Naive thymus-derived CD4-positive, alpha-beta T cell (primary cell): ENCODE measurements at regions not wholly inside any gene's neighbourhood (a gene's known extent, or its start where the extent isn't known, plus 50 kb on each side); places are given as distances from the start of the nearest gene placed in this dataset.

Source experiments
- ATAC-seq: fragments of 150-1000 bp; cut with Tn5 transposase; 2 replicates; pipeline ENCODE4 v1.10.0; 2021; ENCODE audit warnings: mild to moderate bottlenecking, moderate library complexity
- CTCF ChIA-PET: fragments of 350-600 bp; sonication (Branson Sonifier 250); formaldehyde crosslinking; loops from one replicate; lab custom pipeline; 2021; ENCODE audit warnings: antibody characterized with exemption; lab: Charles Lee
- POLR2A ChIA-PET: fragments of 350-600 bp; sonication (Branson Sonifier 250); formaldehyde crosslinking; loops from one replicate; lab custom pipeline; 2021; ENCODE audit warnings: antibody characterized with exemption, inconsistent platforms; lab: Charles Lee
- DNase-seq, 9 donors: peaks; one replicate each; pipeline versions ENCODE4 v3.0.0 to v3.0.0-alpha.2; 2020 to 2022; ENCODE audit warnings: mixed read lengths in 1 of 9
- H3K27ac ChIP-seq: one replicate; pipeline ENCODE4 v1.7.0; 2013; ENCODE audit warnings: mild to moderate bottlenecking, low read depth, low read length, moderate library complexity
- H3K27me3 ChIP-seq, 2 donors: one replicate each; pipeline ENCODE4 v1.7.0; 2013; ENCODE audit warnings: low read length in 2 of 2, mild to moderate bottlenecking in 2 of 2, moderate library complexity in 2 of 2; ENCODE audit not compliant: control insufficient read depth in 2 of 2, insufficient read depth in 2 of 2
- H3K36me3 ChIP-seq, 3 experiments: 1 replicate in 2 of 3; 2 replicates in 1 of 3; pipeline ENCODE4 v1.7.0; 2013; ENCODE audit warnings: low read length in 3 of 3, mild to moderate bottlenecking in 3 of 3, moderate library complexity in 1 of 3; ENCODE audit not compliant: insufficient read depth in 3 of 3, control insufficient read depth in 2 of 3
- H3K4me1 ChIP-seq, 2 donors: one replicate each; pipeline ENCODE4 v1.7.0; 2013; ENCODE audit warnings: low read length in 2 of 2, mild to moderate bottlenecking in 2 of 2, moderate library complexity in 1 of 2; ENCODE audit not compliant: control insufficient read depth in 2 of 2, insufficient read depth in 2 of 2
- H3K4me3 ChIP-seq: 2 replicates; pipeline ENCODE4 v1.7.0; 2013; ENCODE audit warnings: mild to moderate bottlenecking, low read length
- H3K9me3 ChIP-seq, 3 experiments: 1 replicate in 2 of 3; 2 replicates in 1 of 3; pipeline ENCODE4 v1.7.0; 2013; ENCODE audit warnings: low read length in 3 of 3; ENCODE audit not compliant: control insufficient read depth in 2 of 3
- H3K27ac Mint-ChIP-seq, 9 donors: one replicate each; pipeline ENCODE4 v1.8.0; 2020 to 2022; ENCODE audit warnings: mixed read lengths in 9 of 9, mild to moderate bottlenecking in 8 of 9, moderate library complexity in 5 of 9, inconsistent platforms in 2 of 9
- H3K27me3 Mint-ChIP-seq, 5 donors: one replicate each; pipeline ENCODE4 v1.8.0; 2021 to 2022; ENCODE audit warnings: mixed read lengths in 5 of 5, mild to moderate bottlenecking in 1 of 5
- H3K36me3 Mint-ChIP-seq, 5 donors: one replicate each; pipeline ENCODE4 v1.8.0; 2020 to 2022; ENCODE audit warnings: mixed read lengths in 5 of 5, mild to moderate bottlenecking in 3 of 5, inconsistent platforms in 1 of 5
- H3K4me1 Mint-ChIP-seq, 7 donors: one replicate each; pipeline ENCODE4 v1.8.0; 2020 to 2022; ENCODE audit warnings: mixed read lengths in 7 of 7, mild to moderate bottlenecking in 3 of 7, inconsistent platforms in 1 of 7
- H3K4me3 Mint-ChIP-seq, 10 donors: one replicate each; pipeline ENCODE4 v1.8.0; 2020 to 2022; ENCODE audit warnings: mild to moderate bottlenecking in 10 of 10, mixed read lengths in 10 of 10, moderate library complexity in 6 of 10, inconsistent platforms in 2 of 10
- H3K9me3 Mint-ChIP-seq, 11 donors: one replicate each; pipeline ENCODE4 v1.8.0; 2020 to 2022; ENCODE audit warnings: mixed read lengths in 11 of 11, mild to moderate bottlenecking in 4 of 11, inconsistent platforms in 1 of 11, moderate library complexity in 1 of 11
- intact Hi-C, 2 donors: fragments of 100-400 bp; cut with micrococcal nuclease; formaldehyde crosslinking; loops; one replicate each; pipeline ENCODE4 v1.15.1; 2023

DNA sequence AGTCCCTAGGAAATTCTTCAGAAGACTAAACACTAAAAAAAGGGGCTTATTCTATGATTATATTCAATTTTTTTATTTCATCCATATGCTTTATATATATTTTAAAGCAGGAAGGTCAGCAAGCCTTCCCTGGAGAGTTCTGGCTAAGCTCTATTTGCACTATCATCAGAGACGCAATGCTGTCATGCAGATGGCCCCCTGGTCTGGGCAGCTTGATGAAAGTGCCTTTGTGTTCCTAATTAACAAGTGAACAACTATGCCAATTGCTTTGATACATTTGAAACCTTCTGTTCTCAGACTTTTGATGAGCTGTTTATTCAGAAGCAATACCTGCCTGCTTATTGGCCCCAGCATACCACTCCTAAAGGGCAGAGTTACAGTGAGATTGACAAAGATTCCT lies 1344.6 kb downstream of the OLFM4 start:
- intact Hi-C loops = no loop called here
- Histone ChIP-seq H3K4me1 (no peaks in the 10 kb centered on the region), H3K36me3 (no peaks in the 10 kb centered on the region), H3K4me3 (no peak overlapping the region), H3K27ac (no peak overlapping the region), H3K9me3 (no peaks in the 10 kb centered on the region), H3K27me3 (no peaks in the 10 kb centered on the region)
- ATAC-seq (no peak), DNase-seq (no peak)
- no peak overlapping the region for H3K4me3 Mint-ChIP-seq
- H3K9me3 Mint-ChIP-seq = peaks cover 3 to 31% (median 12%) of the 10 kb centered on the region in 11 donors
- CTCF ChIA-PET = no interaction called here
- H3K4me1 Mint-ChIP-seq = no peaks in the 10 kb centered on the region
- no peaks in the 10 kb centered on the region for H3K27me3 Mint-ChIP-seq
- POLR2A ChIA-PET = no interaction called here
- peaks cover 0 to 3% (median 0%) of the 10 kb centered on the region in 5 donors for H3K36me3 Mint-ChIP-seq
- H3K27ac Mint-ChIP-seq = no peak overlapping the region

DNA sequence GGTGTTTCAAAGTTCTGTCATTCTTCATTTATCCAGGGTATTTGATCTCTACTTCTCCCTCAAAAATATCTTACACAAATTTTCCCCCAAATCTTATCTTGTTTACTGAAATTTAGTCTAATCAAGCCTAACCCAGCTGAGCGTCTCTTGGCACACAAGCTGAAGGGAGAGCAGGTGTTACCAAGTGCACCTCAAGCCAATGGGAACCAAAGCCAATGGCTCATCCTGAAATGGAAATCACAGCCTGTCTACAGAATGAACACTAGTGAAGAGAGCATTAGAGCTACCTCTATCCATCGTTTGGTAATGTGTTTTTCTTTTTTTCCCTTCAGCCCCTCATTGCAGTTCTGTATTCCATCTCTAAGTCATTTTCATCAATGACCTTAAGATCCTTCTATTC lies 1350.8 kb downstream of the OLFM4 start:
- H3K27me3 ChIP-seq = no peaks in the 10 kb centered on the region
- POLR2A ChIA-PET = no interaction called here
- DNase-seq (no peak), ATAC-seq (no peak)
- peaks cover 3 to 34% (median 15%) of the 10 kb centered on the region in 11 donors for H3K9me3 Mint-ChIP-seq
- peak overlapping the region in 1 of 9 donors; percentile 9 for H3K27ac Mint-ChIP-seq
- peaks cover 0 to 3% (median 0%) of the 10 kb centered on the region in 5 donors for H3K36me3 Mint-ChIP-seq
- intact Hi-C loops = no loop called here
- no peak overlapping the region for H3K27ac ChIP-seq
- H3K4me3 Mint-ChIP-seq = no peak overlapping the region
- H3K27me3 Mint-ChIP-seq = no peaks in the 10 kb centered on the region
- H3K4me3 ChIP-seq = no peak overlapping the region
- CTCF ChIA-PET = no interaction called here
- peaks cover 0 to 3% (median 3%) of the 10 kb centered on the region in 3 experiments for H3K9me3 ChIP-seq
- no peaks in the 10 kb centered on the region for H3K36me3 ChIP-seq
- H3K4me1 Mint-ChIP-seq = no peaks in the 10 kb centered on the region
- H3K4me1 ChIP-seq = no peaks in the 10 kb centered on the region

DNA sequence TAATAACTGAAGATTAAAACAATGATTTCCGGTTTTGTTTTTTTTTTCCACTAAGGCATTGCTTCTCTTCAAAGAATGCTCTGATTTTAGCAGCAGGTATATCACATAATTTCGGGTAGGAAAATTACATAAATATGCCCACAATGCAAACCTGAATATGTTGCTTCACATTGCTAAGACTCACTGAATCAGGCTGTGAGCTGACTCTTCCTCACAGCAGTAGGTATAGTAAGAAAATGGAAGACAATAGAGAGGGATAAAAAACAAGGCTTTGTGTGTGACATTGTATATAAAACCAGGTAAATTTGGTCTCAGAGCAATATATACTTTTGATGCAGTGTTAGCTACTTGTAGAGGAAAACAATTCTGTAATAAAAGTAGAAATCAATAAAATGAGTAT lies 1355.0 kb downstream of the OLFM4 start:
- Mint-ChIP-seq H3K27ac (no peak overlapping the region), H3K27me3 (no peaks in the 10 kb centered on the region), H3K9me3 (peaks cover 0 to 42% (median 12%) of the 10 kb centered on the region in 11 donors), H3K4me3 (no peak overlapping the region), H3K36me3 (no peaks in the 10 kb centered on the region), H3K4me1 (no peaks in the 10 kb centered on the region)
- CTCF ChIA-PET = no interaction called here
- no peaks in the 10 kb centered on the region for H3K36me3 ChIP-seq
- no peak for ATAC-seq
- POLR2A ChIA-PET = no interaction called here
- H3K27ac ChIP-seq = no peak overlapping the region
- intact Hi-C loops = no loop called here
- no peak for DNase-seq
- H3K9me3 ChIP-seq = peaks cover 0 to 3% (median 3%) of the 10 kb centered on the region in 3 experiments
- H3K27me3 ChIP-seq = no peaks in the 10 kb centered on the region
- H3K4me1 ChIP-seq = no peaks in the 10 kb centered on the region
- H3K4me3 ChIP-seq = no peak overlapping the region

DNA sequence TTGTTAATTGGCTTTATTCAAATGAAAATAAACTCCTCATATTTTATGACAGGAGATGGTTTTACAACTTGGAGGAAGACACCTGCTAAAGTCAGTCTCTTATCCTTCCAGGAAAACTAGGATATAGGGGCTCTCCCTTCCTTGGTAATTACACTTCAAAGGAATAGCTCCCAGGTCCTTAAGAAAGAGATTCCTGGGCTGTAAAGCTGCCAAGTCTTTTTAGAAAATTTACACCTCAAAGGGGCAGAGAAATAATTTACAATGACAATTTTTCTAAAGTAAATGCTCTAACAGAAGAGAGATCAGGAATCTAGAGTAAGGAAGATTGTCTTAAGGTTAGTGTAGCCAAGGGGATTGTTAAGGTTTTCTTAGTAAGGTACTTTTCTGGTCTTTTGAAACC lies 1359.0 kb downstream of the OLFM4 start:
- Histone ChIP-seq H3K36me3 (no peaks in the 10 kb centered on the region), H3K27me3 (no peaks in the 10 kb centered on the region), H3K4me1 (no peaks in the 10 kb centered on the region), H3K27ac (no peak overlapping the region), H3K4me3 (no peak overlapping the region), H3K9me3 (no peaks in the 10 kb centered on the region)
- Mint-ChIP-seq H3K4me3 (no peak overlapping the region), H3K27ac (no peak overlapping the region), H3K27me3 (no peaks in the 10 kb centered on the region), H3K4me1 (no peaks in the 10 kb centered on the region), H3K36me3 (no peaks in the 10 kb centered on the region), H3K9me3 (peaks cover 0 to 28% (median 9%) of the 10 kb centered on the region in 11 donors)
- POLR2A ChIA-PET = no interaction called here
- DNase-seq (no peak), ATAC-seq (no peak)
- CTCF ChIA-PET = no interaction called here
- intact Hi-C loops = no loop called here

DNA sequence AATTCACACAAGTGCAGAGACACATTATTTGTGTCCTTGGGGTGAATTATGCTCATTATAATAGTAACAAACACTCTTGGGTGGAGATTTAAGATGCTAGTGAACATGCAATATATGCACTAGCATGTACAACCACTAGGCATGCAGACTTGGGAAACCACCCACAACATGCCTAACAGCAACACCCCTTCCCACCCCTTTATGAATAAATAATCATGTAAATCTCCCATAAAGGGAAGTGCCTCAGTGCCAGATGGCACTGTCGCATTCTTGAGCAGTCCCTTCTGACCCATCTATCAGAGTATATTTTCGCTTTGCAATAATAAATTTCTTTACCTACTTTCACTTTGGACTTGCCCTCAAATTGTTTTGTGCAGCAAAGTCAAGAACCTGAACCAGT lies 1362.2 kb downstream of the OLFM4 start:
- Histone ChIP-seq H3K36me3 (no peaks in the 10 kb centered on the region), H3K27ac (no peak overlapping the region), H3K4me3 (no peak overlapping the region), H3K27me3 (no peaks in the 10 kb centered on the region), H3K9me3 (no peaks in the 10 kb centered on the region), H3K4me1 (no peaks in the 10 kb centered on the region)
- no peak for DNase-seq
- no peaks in the 10 kb centered on the region for H3K36me3 Mint-ChIP-seq
- H3K27me3 Mint-ChIP-seq = no peaks in the 10 kb centered on the region
- H3K4me3 Mint-ChIP-seq = no peak overlapping the region
- no peaks in the 10 kb centered on the region for H3K4me1 Mint-ChIP-seq
- peaks cover 0 to 23% (median 10%) of the 10 kb centered on the region in 11 donors for H3K9me3 Mint-ChIP-seq
- ATAC-seq = no peak
- H3K27ac Mint-ChIP-seq = no peak overlapping the region
- CTCF ChIA-PET = no interaction called here
- POLR2A ChIA-PET = no interaction called here
- intact Hi-C loops = no loop called here

DNA sequence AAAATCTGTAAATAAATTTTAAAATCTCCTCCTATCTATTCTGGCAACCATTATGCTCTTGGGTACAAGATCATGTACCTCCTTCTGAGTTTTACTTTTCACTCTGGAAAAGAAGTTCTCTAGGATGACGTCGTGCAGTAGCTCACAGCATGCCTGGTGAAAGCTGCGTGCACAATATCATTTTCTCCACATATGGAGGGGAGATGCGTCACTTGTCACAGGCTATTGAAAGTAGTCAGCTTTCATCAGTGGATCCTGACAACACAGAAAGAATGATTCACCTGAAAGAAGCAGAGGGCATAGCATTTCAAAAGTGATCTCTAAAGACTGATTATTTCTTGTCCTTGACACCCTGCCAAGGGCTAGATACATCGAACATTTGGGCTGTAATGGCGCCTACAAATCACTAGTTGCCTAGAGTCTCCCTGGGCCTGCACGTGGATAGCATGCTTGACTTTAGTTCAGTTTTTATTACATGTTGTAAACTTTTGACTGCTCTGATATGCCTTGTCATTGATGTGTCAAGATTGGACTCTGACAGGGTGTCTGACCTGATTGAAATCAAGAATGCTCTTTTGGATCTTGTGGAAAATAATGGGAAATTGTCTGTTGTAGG lies 1365.6 kb downstream of the OLFM4 start:
- Histone ChIP-seq H3K36me3 (no peaks in the 10 kb centered on the region), H3K9me3 (no peaks in the 10 kb centered on the region), H3K27me3 (no peaks in the 10 kb centered on the region), H3K4me3 (no peak overlapping the region), H3K27ac (no peak overlapping the region), H3K4me1 (no peaks in the 10 kb centered on the region)
- Mint-ChIP-seq H3K27me3 (no peaks in the 10 kb centered on the region), H3K9me3 (peaks cover 0 to 18% (median 10%) of the 10 kb centered on the region in 11 donors), H3K36me3 (no peaks in the 10 kb centered on the region), H3K4me1 (no peaks in the 10 kb centered on the region), H3K4me3 (no peak overlapping the region), H3K27ac (no peak overlapping the region)
- CTCF ChIA-PET = no interaction called here
- ATAC-seq = no peak
- POLR2A ChIA-PET = no interaction called here
- no peak for DNase-seq
- intact Hi-C loops = no loop called here

DNA sequence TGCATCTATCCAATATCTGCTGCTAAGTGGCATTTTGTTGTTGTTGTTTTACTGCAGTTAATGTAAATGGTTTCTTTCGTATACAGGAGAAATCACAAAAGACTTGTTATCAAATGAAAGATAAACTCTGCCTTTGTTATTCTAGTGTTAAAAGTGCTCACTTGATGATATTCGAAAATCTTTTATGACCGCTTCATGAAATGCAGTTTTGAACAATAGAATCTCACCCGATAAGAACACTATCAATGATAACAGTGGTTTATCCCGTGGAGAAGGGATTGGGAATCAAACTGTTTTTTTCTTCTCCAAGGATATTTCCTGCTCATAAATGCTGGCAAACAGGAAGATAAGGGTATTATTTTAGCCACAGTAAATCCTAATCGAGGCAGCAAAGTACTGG lies 1366.3 kb downstream of the OLFM4 start:
- Mint-ChIP-seq H3K27me3 (no peaks in the 10 kb centered on the region), H3K9me3 (peaks cover 0 to 20% (median 11%) of the 10 kb centered on the region in 11 donors), H3K36me3 (no peaks in the 10 kb centered on the region), H3K4me1 (no peaks in the 10 kb centered on the region), H3K4me3 (no peak overlapping the region), H3K27ac (no peak overlapping the region)
- DNase-seq = no peak
- intact Hi-C loops = no loop called here
- ChIA-PET POLR2A (no interaction called here), CTCF (no interaction called here)
- Histone ChIP-seq H3K4me3 (no peak overlapping the region), H3K27ac (no peak overlapping the region), H3K36me3 (no peaks in the 10 kb centered on the region), H3K27me3 (no peaks in the 10 kb centered on the region), H3K4me1 (no peaks in the 10 kb centered on the region), H3K9me3 (no peaks in the 10 kb centered on the region)
- no peak for ATAC-seq
